ENCODE measurements at regions not wholly inside any gene's neighbourhood (a gene's known extent, or its start where the extent isn't known, plus 50 kb on each side); places are given as distances from the start of the nearest gene placed in this dataset.

DNA sequence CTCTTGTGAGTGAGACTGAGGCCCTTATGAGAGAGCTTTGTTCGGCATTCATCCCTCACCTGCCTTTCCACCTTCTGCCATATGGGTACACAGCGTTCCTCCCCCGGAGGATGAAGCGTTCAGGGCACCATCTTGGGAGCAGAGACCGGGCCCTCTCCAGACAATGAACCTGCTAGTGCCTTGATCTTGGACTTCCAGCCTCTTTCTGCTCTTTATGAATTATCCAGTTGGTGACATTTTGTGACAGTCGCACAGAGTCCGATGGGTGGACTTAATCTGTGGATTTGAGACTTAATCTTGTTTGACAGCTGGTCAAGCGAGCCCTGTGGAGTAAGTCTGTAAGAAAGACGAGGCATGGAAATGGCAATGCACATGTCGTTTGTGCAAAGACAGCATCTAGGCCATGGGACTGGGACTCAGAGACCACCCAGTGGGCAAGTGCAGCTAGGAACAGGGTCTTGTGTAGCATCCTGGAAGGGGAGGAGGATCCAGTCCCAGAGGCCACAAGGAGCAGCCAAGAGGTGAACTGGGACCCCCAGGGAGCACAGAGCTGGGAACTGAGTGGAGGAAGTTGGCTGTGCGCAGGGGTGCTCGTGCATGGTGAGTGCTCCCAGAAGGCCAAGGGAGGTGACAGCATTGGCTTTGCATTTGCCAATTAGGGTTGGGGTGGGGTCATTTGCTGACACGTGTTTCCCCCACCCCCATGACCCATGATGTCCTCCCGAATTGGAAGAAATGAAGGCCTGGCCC, 69.5 kb upstream of the HDAC4 start:
- no peaks in the 10 kb centered on the region for H3K27me3 ChIP-seq (ENCODE audit: control insufficient read depth in 4 of 4, insufficient read depth in 4 of 4, low read length in 3 of 4)
- DNase-seq (ENCODE audit: low spot score) = no peak
- H3K36me3 ChIP-seq (ENCODE audit: control insufficient read depth in 4 of 4, insufficient read depth in 3 of 4, low read depth in 1 of 4, low read length in 3 of 4) = no peaks in the 10 kb centered on the region
- H3K9me3 ChIP-seq (ENCODE audit: control insufficient read depth in 4 of 4, low read length in 3 of 4) = peaks cover 0 to 2% (median 0%) of the 10 kb centered on the region in 4 donors
- H3K27ac ChIP-seq (ENCODE audit: low read depth in 1 of 2, low read length in 2 of 2) = no peak overlapping the region
- H3K9ac ChIP-seq (ENCODE audit: low read depth in 1 of 2, low read length in 2 of 2) = no peak overlapping the region
- 88% methylated on average over 14 of the region's 14 CpGs for WGBS
- no peak for TF ChIP-seq SP1 (IDR thresholded peaks at IDR 0.05)
- TF ChIP-seq NR2F2 (IDR thresholded peaks at IDR 0.05) = no peak
- TF ChIP-seq, protein P1, sequence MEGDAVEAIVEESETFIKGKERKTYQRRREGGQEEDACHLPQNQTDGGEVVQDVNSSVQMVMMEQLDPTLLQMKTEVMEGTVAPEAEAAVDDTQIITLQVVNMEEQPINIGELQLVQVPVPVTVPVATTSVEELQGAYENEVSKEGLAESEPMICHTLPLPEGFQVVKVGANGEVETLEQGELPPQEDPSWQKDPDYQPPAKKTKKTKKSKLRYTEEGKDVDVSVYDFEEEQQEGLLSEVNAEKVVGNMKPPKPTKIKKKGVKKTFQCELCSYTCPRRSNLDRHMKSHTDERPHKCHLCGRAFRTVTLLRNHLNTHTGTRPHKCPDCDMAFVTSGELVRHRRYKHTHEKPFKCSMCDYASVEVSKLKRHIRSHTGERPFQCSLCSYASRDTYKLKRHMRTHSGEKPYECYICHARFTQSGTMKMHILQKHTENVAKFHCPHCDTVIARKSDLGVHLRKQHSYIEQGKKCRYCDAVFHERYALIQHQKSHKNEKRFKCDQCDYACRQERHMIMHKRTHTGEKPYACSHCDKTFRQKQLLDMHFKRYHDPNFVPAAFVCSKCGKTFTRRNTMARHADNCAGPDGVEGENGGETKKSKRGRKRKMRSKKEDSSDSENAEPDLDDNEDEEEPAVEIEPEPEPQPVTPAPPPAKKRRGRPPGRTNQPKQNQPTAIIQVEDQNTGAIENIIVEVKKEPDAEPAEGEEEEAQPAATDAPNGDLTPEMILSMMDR (IDR thresholded peaks at IDR 0.05; ENCODE audit: low read depth, low read length, missing input control) = no peak
- TF ChIP-seq RXRA (IDR thresholded peaks at IDR 0.05) = no peak
- TF ChIP-seq ZBTB33 (IDR thresholded peaks at IDR 0.05) = no peak
- TF ChIP-seq, protein P2, sequence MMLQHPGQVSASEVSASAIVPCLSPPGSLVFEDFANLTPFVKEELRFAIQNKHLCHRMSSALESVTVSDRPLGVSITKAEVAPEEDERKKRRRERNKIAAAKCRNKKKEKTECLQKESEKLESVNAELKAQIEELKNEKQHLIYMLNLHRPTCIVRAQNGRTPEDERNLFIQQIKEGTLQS (IDR thresholded peaks at IDR 0.05) = no peak
- no peak for TF ChIP-seq EGR1 (IDR thresholded peaks at IDR 0.05; ENCODE audit: low read depth in 2 of 2)
- no peak for TF ChIP-seq FOXA2 (IDR thresholded peaks at IDR 0.05)
- no peak for TF ChIP-seq JUND (IDR thresholded peaks at IDR 0.05)
- TF ChIP-seq YY1 (IDR thresholded peaks at IDR 0.05) = no peak
- TF ChIP-seq HNF4G (IDR thresholded peaks at IDR 0.05) = no peak
- TF ChIP-seq RAD21 (IDR thresholded peaks at IDR 0.05) = no peak
- no peak for TF ChIP-seq FOXA1 (IDR thresholded peaks at IDR 0.05)
- TF ChIP-seq GABPA (IDR thresholded peaks at IDR 0.05 in 1 of 2, conservative IDR thresholded peaks at IDR 0.05 in 1 of 2) = no peak
- TF ChIP-seq TAF1 (conservative IDR thresholded peaks at IDR 0.05) = no peak
- no peak for TF ChIP-seq HNF4A (conservative IDR thresholded peaks at IDR 0.05)
- TF ChIP-seq REST (IDR thresholded peaks at IDR 0.05) = no peak
- TF ChIP-seq, protein P3, sequence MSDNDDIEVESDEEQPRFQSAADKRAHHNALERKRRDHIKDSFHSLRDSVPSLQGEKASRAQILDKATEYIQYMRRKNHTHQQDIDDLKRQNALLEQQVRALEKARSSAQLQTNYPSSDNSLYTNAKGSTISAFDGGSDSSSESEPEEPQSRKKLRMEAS (IDR thresholded peaks at IDR 0.05) = no peak
- H3K4me1 ChIP-seq (ENCODE audit: control insufficient read depth in 4 of 4, insufficient read depth in 4 of 4, low read length in 3 of 4) = no peaks in the 10 kb centered on the region
- no peak overlapping the region for H3K4me3 ChIP-seq (ENCODE audit: low read depth in 1 of 3, low read length in 3 of 3)

Data from liver (tissue), 8 donors.